ENCODE measurements at regions not wholly inside any gene's neighbourhood (a gene's known extent, or its start where the extent isn't known, plus 50 kb on each side); places are given as distances from the start of the nearest gene placed in this dataset.

DNA sequence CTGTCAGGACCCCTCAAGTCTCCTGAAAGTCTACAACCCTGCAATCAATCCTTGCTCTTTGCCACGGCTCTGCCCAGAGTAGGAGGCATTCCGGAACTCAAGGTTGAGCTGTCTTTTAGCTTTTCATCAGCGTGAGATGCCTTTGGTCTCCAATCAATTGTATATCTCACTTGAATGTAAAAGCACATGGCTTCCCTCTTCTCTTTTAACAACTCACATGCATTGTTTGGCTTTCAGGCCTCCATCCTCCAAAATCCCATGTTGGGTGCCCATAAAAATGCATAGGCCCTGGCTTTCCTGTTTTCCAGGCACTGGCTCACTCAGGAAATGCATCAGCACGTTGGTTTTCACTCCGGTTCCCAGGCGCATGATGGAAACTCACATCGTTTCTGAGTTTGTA is 64.0 kb upstream of the FOXF1 start:
- Mint-ChIP-seq H3K27ac (no peak overlapping the region), H3K4me3 (no peak overlapping the region), H3K4me1 (no peaks in the 10 kb centered on the region), H3K9me3 (ENCODE audit: low read depth) (no peaks in the 10 kb centered on the region), H3K27me3 (peaks cover 12% of the 10 kb centered on the region), H3K36me3 (no peaks in the 10 kb centered on the region)
- CTCF ChIA-PET, result no interaction called here
- ATAC-seq, result no peak
- DNase-seq, result no peak

GRCh38 chr16:86447228-86447627 is 63.1 kb upstream of the FOXF1 start:
- no peak overlapping the region for H3K4me3 Mint-ChIP-seq
- H3K4me1 Mint-ChIP-seq, result no peaks in the 10 kb centered on the region
- H3K36me3 Mint-ChIP-seq, result no peaks in the 10 kb centered on the region
- H3K27ac Mint-ChIP-seq, result no peak overlapping the region
- no peaks in the 10 kb centered on the region for H3K9me3 Mint-ChIP-seq (ENCODE audit: low read depth)
- DNase-seq, result no peak
- peaks cover 12% of the 10 kb centered on the region for H3K27me3 Mint-ChIP-seq
- no peak for ATAC-seq
- CTCF ChIA-PET, result no interaction called here

GRCh38 chr16:86448306-86448890 is 61.9 kb upstream of the FOXF1 start:
- no peaks in the 10 kb centered on the region for H3K36me3 Mint-ChIP-seq
- no peaks in the 10 kb centered on the region for H3K9me3 Mint-ChIP-seq (ENCODE audit: low read depth)
- CTCF ChIA-PET, result no interaction called here
- no peak for ATAC-seq
- no peak for DNase-seq
- H3K27me3 Mint-ChIP-seq, result peaks cover 12% of the 10 kb centered on the region
- no peaks in the 10 kb centered on the region for H3K4me1 Mint-ChIP-seq
- no peak overlapping the region for H3K27ac Mint-ChIP-seq
- H3K4me3 Mint-ChIP-seq, result no peak overlapping the region

GRCh38 chr16:86449446-86450095 is 60.8 kb upstream of the FOXF1 start:
- H3K27ac Mint-ChIP-seq, result no peak overlapping the region
- no peak for ATAC-seq
- DNase-seq, result no peak
- CTCF ChIA-PET, result no interaction called here
- peaks cover 3% of the 10 kb centered on the region for H3K27me3 Mint-ChIP-seq
- H3K36me3 Mint-ChIP-seq, result no peaks in the 10 kb centered on the region
- no peaks in the 10 kb centered on the region for H3K4me1 Mint-ChIP-seq
- H3K9me3 Mint-ChIP-seq (ENCODE audit: low read depth), result no peaks in the 10 kb centered on the region
- no peak overlapping the region for H3K4me3 Mint-ChIP-seq

- DNase-seq, result no peak
- H3K9me3 Mint-ChIP-seq (ENCODE audit: low read depth), result no peaks in the 10 kb centered on the region
- no peak overlapping the region for H3K27ac Mint-ChIP-seq
- no peak for ATAC-seq
- no peaks in the 10 kb centered on the region for H3K27me3 Mint-ChIP-seq
- CTCF ChIA-PET, result no interaction called here
- H3K36me3 Mint-ChIP-seq, result no peaks in the 10 kb centered on the region
- no peak overlapping the region for H3K4me3 Mint-ChIP-seq
- H3K4me1 Mint-ChIP-seq, result no peaks in the 10 kb centered on the region
These were observed 59.6 kb upstream of the FOXF1 start for GRCh38 chr16:86450691-86451090.

DNA sequence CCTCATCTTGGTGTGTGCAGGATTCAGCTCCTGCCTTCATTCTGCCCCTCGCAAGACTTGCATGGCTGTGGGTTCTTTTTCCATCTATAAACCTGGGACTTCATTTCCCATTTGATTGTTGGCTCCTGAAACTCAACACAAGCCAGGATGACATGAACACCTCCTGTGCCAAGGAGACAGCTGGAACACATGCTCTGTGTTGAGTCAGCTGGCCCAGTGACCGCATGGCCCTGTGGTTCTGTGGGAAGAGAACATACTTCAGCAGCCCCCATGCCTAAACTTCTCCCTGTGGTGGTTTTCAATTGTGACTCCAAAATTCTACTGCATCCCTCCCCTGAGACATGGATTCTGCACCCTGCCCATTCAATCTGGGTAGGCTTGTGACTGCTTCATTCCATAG is 57.9 kb upstream of the FOXF1 start:
- Mint-ChIP-seq H3K27me3 (no peaks in the 10 kb centered on the region), H3K4me1 (no peaks in the 10 kb centered on the region), H3K4me3 (no peak overlapping the region), H3K36me3 (no peaks in the 10 kb centered on the region), H3K27ac (no peak overlapping the region), H3K9me3 (ENCODE audit: low read depth) (no peaks in the 10 kb centered on the region)
- CTCF ChIA-PET, result no interaction called here
- no peak for DNase-seq
- ATAC-seq, result no peak

DNA sequence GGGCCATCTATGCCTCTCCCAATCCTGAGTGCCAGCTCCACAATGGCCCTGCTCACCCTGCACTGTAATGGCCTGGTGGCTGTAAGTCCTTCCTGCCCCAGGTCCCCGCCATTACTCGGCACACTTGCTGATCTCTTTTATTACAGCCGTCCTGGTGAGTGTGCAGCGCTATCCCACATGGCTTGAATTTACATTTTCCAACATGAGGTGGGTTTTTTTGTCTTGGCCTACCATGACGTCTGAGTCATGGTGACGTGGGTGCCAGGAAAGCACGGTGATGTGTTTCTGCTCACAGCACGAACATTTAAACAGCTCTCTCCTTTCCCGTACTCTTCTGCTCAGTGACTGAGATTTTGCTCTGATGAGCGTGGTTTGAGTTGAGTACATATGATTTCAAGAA is 55.2 kb upstream of the FOXF1 start:
- CTCF ChIA-PET, result no interaction called here
- H3K4me1 Mint-ChIP-seq, result no peaks in the 10 kb centered on the region
- ATAC-seq, result no peak
- no peak for DNase-seq
- H3K27me3 Mint-ChIP-seq, result no peaks in the 10 kb centered on the region
- H3K9me3 Mint-ChIP-seq (ENCODE audit: low read depth), result no peaks in the 10 kb centered on the region
- no peaks in the 10 kb centered on the region for H3K36me3 Mint-ChIP-seq
- no peak overlapping the region for H3K27ac Mint-ChIP-seq
- H3K4me3 Mint-ChIP-seq, result no peak overlapping the region

GRCh38 chr16:86455640-86456039 is 54.7 kb upstream of the FOXF1 start:
- Mint-ChIP-seq H3K4me1 (no peaks in the 10 kb centered on the region), H3K9me3 (ENCODE audit: low read depth) (no peaks in the 10 kb centered on the region), H3K4me3 (no peak overlapping the region), H3K27ac (no peak overlapping the region), H3K36me3 (no peaks in the 10 kb centered on the region), H3K27me3 (no peaks in the 10 kb centered on the region)
- ATAC-seq, result no peak
- CTCF ChIA-PET, result no interaction called here
- DNase-seq, result no peak

DNA sequence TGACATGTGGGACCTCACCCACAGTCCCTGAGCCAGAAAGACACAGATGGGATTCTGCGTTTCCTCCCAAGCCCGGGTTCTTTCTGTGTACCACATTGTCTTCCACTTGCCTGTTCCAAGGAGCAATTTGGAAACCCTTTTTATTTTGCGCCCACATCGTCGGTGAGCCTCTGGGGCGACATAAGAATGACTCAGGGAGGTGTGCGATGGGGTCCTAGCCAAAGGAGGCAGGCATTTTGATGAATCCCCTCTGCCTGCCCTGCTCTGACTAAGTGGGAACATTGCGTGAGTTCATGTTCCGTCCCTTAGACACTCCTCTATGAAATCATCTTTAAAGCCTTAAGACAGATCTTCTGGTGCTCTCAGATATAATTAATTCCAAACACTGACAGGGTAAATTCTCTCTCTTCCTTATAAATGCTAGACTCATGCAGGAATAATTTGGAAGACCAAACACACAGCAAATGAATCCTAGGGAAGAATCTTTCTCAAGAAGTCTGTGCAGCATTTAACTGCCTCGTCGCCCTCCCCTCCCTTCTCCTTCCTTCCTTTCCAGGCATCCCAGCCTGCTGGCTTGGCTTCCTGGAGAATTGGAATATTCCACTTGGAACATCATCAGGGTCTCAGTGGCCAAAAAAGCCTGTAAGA is 52.7 kb upstream of the FOXF1 start:
- no peak overlapping the region for H3K4me3 Mint-ChIP-seq
- H3K9me3 Mint-ChIP-seq (ENCODE audit: low read depth), result no peaks in the 10 kb centered on the region
- H3K36me3 Mint-ChIP-seq, result no peaks in the 10 kb centered on the region
- CTCF ChIA-PET, result no interaction called here
- H3K4me1 Mint-ChIP-seq, result no peaks in the 10 kb centered on the region
- no peak for DNase-seq
- ATAC-seq, result no peak
- no peak overlapping the region for H3K27ac Mint-ChIP-seq
- no peaks in the 10 kb centered on the region for H3K27me3 Mint-ChIP-seq

GRCh38 chr16:86458149-86458777 is 52.1 kb upstream of the FOXF1 start:
- Mint-ChIP-seq H3K27ac (no peak overlapping the region), H3K4me1 (no peaks in the 10 kb centered on the region), H3K36me3 (no peaks in the 10 kb centered on the region), H3K4me3 (no peak overlapping the region), H3K9me3 (ENCODE audit: low read depth) (no peaks in the 10 kb centered on the region), H3K27me3 (no peaks in the 10 kb centered on the region)
- no peak for ATAC-seq
- DNase-seq, result no peak
- CTCF ChIA-PET, result no interaction called here

GRCh38 chr16:86459266-86459665 is 51.1 kb upstream of the FOXF1 start:
- ATAC-seq (no peak), DNase-seq (no peak)
- no peak overlapping the region for H3K4me3 Mint-ChIP-seq
- H3K27ac Mint-ChIP-seq, result no peak overlapping the region
- CTCF ChIA-PET, result no interaction called here
- no peaks in the 10 kb centered on the region for H3K4me1 Mint-ChIP-seq
- peaks cover 4% of the 10 kb centered on the region for H3K9me3 Mint-ChIP-seq (ENCODE audit: low read depth)
- no peaks in the 10 kb centered on the region for H3K36me3 Mint-ChIP-seq
- H3K27me3 Mint-ChIP-seq, result no peaks in the 10 kb centered on the region

All from activated CD8-positive, alpha-beta memory T cell treated with anti-CD3 and anti-CD28 coated beads, Interleukin-2, amount 10 ng/mL, durations not matched to agents 7 days and 5 days (primary cell).